ENCODE measurements at regions not wholly inside any gene's neighbourhood (a gene's known extent, or its start where the extent isn't known, plus 50 kb on each side); places are given as distances from the start of the nearest gene placed in this dataset.

DNA sequence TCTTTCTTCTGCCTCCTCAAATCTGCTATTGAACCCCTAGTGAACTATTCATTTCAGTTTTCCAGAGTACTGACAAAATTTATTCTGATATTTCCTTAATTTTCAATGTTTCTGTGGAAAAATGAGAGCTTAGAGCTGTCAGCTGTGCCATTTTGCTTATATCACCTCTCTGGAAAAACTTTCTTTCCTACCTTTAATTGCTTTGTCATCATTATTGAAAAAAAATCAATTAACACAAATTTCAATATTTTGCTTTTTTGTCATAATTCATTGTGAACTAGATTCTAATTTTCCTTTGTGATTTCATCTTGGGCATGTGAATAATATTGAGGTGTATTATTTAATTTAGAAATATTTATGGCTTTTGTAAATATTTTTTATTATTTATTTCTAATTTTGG lies 126.5 kb downstream of the C1orf94 start:
- TF ChIP-seq POLR2AphosphoS5 (IDR thresholded peaks at IDR 0.05; ENCODE audit: low read depth, low read length) (no peak), REST (IDR thresholded peaks at IDR 0.05; ENCODE audit: insufficient read depth in 1 of 2, low read depth in 2 of 2, low read length in 2 of 2) (no peak)

Measured in PFSK-1 (cell line).